CD4-positive, alpha-beta memory T cell (primary cell): ENCODE measurements at regions not wholly inside any gene's neighbourhood (a gene's known extent, or its start where the extent isn't known, plus 50 kb on each side); places are given as distances from the start of the nearest gene placed in this dataset.

ENCODE experiments used
- CTCF ChIA-PET: fragments of 350-600 bp; sonication (Branson Sonifier 250); formaldehyde crosslinking; loops from one replicate; lab custom pipeline; 2021; ENCODE audit warnings: inconsistent platforms; ENCODE audit not compliant: partially characterized antibody; lab: Charles Lee
- POLR2A ChIA-PET: fragments of 350-600 bp; sonication (Branson Sonifier 250); formaldehyde crosslinking; loops from one replicate; lab custom pipeline; 2021; ENCODE audit not compliant: partially characterized antibody; lab: Charles Lee
- DNase-seq, 5 donors: peaks; one replicate each; pipeline versions ENCODE4 v3.0.0 to v3.0.0-alpha.2; 2020 to 2022; ENCODE audit warnings: mixed read lengths in 1 of 5
- H3K27ac ChIP-seq: one replicate; pipeline ENCODE4 v1.7.0; 2013; ENCODE audit warnings: low read depth, low read length
- H3K27me3 ChIP-seq: 2 replicates; pipeline ENCODE4 v1.7.0; 2013; ENCODE audit warnings: mild to moderate bottlenecking, low read length, moderate library complexity; ENCODE audit not compliant: insufficient read depth
- H3K36me3 ChIP-seq: 2 replicates; pipeline ENCODE4 v1.7.0; 2013; ENCODE audit warnings: mild to moderate bottlenecking, low read length, moderate library complexity; ENCODE audit not compliant: insufficient read depth
- H3K4me1 ChIP-seq: 2 replicates; pipeline ENCODE4 v1.7.0; 2013; ENCODE audit warnings: mild to moderate bottlenecking, low read length, moderate library complexity; ENCODE audit not compliant: insufficient read depth
- H3K4me3 ChIP-seq, 2 donors: one replicate each; pipeline ENCODE4 v1.7.0; 2013; ENCODE audit warnings: low read length in 2 of 2, mild to moderate bottlenecking in 1 of 2
- H3K9me3 ChIP-seq, 2 donors: one replicate each; pipeline ENCODE4 v1.7.0; 2013; ENCODE audit warnings: low read length in 2 of 2, control low read depth in 1 of 2; ENCODE audit not compliant: control insufficient read depth in 1 of 2
- H3K27ac Mint-ChIP-seq, 7 donors: one replicate each; pipeline ENCODE4 v1.8.0; 2020 to 2021; ENCODE audit warnings: mixed read lengths in 7 of 7, mild to moderate bottlenecking in 6 of 7, inconsistent platforms in 3 of 7, moderate library complexity in 3 of 7
- H3K27me3 Mint-ChIP-seq, 2 donors: one replicate each; pipeline ENCODE4 v1.8.0; 2020 to 2021; ENCODE audit warnings: mixed read lengths in 2 of 2
- H3K36me3 Mint-ChIP-seq, 2 donors: one replicate each; pipeline ENCODE4 v1.8.0; 2020 to 2021; ENCODE audit warnings: mixed read lengths in 2 of 2, inconsistent platforms in 1 of 2, mild to moderate bottlenecking in 1 of 2
- H3K4me1 Mint-ChIP-seq, 4 donors: one replicate each; pipeline ENCODE4 v1.8.0; 2020 to 2021; ENCODE audit warnings: mixed read lengths in 4 of 4, mild to moderate bottlenecking in 1 of 4
- H3K4me3 Mint-ChIP-seq, 8 donors: one replicate each; pipeline ENCODE4 v1.8.0; 2020 to 2021; ENCODE audit warnings: mixed read lengths in 8 of 8, mild to moderate bottlenecking in 7 of 8, moderate library complexity in 6 of 8, inconsistent platforms in 3 of 8
- H3K9me3 Mint-ChIP-seq, 8 donors: one replicate each; pipeline ENCODE4 v1.8.0; 2020 to 2021; ENCODE audit warnings: mixed read lengths in 8 of 8, mild to moderate bottlenecking in 5 of 8, inconsistent platforms in 3 of 8, moderate library complexity in 1 of 8
- intact Hi-C: fragments of 100-400 bp; cut with micrococcal nuclease; formaldehyde crosslinking; loops from one replicate; pipeline ENCODE4 v1.15.1; 2023

DNA sequence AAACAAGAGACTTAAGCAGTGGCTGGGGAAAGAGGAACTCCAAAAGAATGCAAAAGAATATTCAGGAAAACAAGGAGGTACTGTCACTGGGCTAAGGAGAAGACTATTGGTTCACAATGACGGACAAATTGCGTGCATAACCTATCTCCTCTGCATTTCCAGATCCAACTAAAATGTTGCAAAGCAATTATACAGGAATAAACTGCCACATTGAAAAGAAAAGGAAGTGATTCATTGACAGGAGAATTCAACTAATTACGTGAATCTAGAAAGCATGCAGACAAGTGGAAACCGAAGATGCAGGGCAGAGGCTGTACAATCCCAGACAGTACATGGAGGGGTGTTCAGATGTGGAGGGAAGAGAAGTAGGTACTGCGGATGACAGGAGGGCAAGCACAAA is 152.8 kb upstream of the RIPOR2 start:
- Histone ChIP-seq H3K27me3 (no peaks in the 10 kb centered on the region), H3K9me3 (no peaks in the 10 kb centered on the region), H3K36me3 (peaks cover under 1% of the 10 kb centered on the region), H3K4me3 (no peak overlapping the region), H3K4me1 (peaks cover 32% of the 10 kb centered on the region), H3K27ac (no peak overlapping the region)
- Mint-ChIP-seq H3K27ac (no peak overlapping the region), H3K9me3 (no peaks in the 10 kb centered on the region), H3K36me3 (peaks cover 27 to 37% of the 10 kb centered on the region in 2 donors), H3K27me3 (no peaks in the 10 kb centered on the region), H3K4me3 (no peak overlapping the region), H3K4me1 (peaks cover 9 to 19% (median 12%) of the 10 kb centered on the region in 4 donors)
- CTCF ChIA-PET: interaction anchor here (2.4 kb wide), 1 partner anchor 17 kb away, joined by 8 read pairs; no protein-coding TSS in a partner anchor
- POLR2A ChIA-PET: interaction anchor here (1.8 to 2.0 kb wide), 2 partner anchors 49 to 61 kb away, joined by 7 to 9 read pairs; no protein-coding TSS in a partner anchor
- DNase-seq: no peak
- intact Hi-C loops: no loop called here

DNA sequence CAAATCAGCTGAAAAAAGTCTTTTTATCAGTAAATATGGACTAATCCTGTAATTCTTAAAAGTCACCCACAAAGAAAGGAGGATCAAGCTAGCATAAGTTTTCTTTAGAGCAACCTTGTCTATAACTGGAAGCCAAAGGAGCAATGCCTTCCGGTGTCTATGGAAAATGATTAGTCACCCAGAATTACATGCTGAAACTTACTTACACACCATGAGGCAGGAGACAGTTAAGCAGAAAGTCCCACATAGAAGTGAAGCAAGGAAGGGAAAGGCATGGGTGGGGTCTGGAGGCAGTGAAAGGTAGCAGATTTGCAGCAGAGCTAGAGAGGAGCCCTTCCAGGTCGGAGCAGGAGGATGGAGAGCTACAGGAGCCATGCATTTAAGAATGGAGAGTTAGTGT is 153.7 kb upstream of the RIPOR2 start:
- H3K36me3 Mint-ChIP-seq: peaks cover 25 to 41% of the 10 kb centered on the region in 2 donors
- POLR2A ChIA-PET: interaction anchor here (1.3 to 2.0 kb wide), 3 partner anchors 48 to 64 kb away, joined by 4 to 9 read pairs (median 7); no protein-coding TSS in a partner anchor
- H3K27ac Mint-ChIP-seq: peak overlapping the region in 5 of 7 donors; percentile 17 to 80 (median 64)
- no peaks in the 10 kb centered on the region for H3K9me3 ChIP-seq
- DNase-seq: no peak
- peaks cover 9 to 18% (median 12%) of the 10 kb centered on the region in 4 donors for H3K4me1 Mint-ChIP-seq
- peaks cover 8% of the 10 kb centered on the region for H3K36me3 ChIP-seq
- CTCF ChIA-PET: interaction anchor here (2.1 to 2.4 kb wide), 2 partner anchors 18 to 63 kb away, joined by 7 to 8 read pairs; no protein-coding TSS in a partner anchor
- no peak overlapping the region for H3K27ac ChIP-seq
- no peak overlapping the region for H3K4me3 Mint-ChIP-seq
- H3K4me3 ChIP-seq: no peak overlapping the region
- no peaks in the 10 kb centered on the region for H3K9me3 Mint-ChIP-seq
- no peaks in the 10 kb centered on the region for H3K27me3 Mint-ChIP-seq
- H3K27me3 ChIP-seq: no peaks in the 10 kb centered on the region
- H3K4me1 ChIP-seq: peaks cover 31% of the 10 kb centered on the region
- intact Hi-C loops: no loop called here

GRCh38 chr6:25094726-25095125 is 159.0 kb upstream of the RIPOR2 start:
- Histone ChIP-seq H3K27ac (no peak overlapping the region), H3K36me3 (peaks cover 8% of the 10 kb centered on the region), H3K9me3 (no peaks in the 10 kb centered on the region), H3K4me1 (no peaks in the 10 kb centered on the region), H3K27me3 (no peaks in the 10 kb centered on the region), H3K4me3 (no peak overlapping the region)
- Mint-ChIP-seq H3K27ac (peak overlapping the region; percentile 11 to 61 (median 37)), H3K27me3 (no peaks in the 10 kb centered on the region), H3K4me1 (peaks cover 4 to 13% (median 8%) of the 10 kb centered on the region in 4 donors), H3K36me3 (peaks cover 46 to 62% of the 10 kb centered on the region in 2 donors), H3K9me3 (no peaks in the 10 kb centered on the region), H3K4me3 (no peak overlapping the region)
- ChIA-PET POLR2A (no interaction called here), CTCF (no interaction called here)
- intact Hi-C loops: no loop called here
- no peak for DNase-seq

DNA sequence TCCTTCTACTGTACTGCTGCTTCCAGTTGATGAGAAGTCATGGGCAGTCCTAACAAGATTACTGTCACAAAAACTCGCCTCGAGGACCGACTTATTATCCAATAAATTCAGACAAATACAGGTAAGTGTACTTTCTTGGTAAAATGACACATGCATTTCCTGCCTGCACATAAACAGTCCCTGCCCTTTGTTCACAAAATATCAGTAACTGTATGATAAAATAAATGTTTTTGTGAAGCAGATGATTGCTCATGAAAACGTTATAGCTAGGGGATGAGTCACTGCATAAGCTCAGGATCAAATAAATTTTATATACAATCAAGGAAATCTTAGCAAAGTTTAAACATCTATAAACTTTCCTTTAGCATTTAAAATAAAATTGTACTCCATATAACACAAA is 164.5 kb upstream of the RIPOR2 start:
- H3K9me3 Mint-ChIP-seq: no peaks in the 10 kb centered on the region
- no peaks in the 10 kb centered on the region for H3K27me3 Mint-ChIP-seq
- H3K27ac ChIP-seq: no peak overlapping the region
- H3K27me3 ChIP-seq: no peaks in the 10 kb centered on the region
- H3K4me1 ChIP-seq: no peaks in the 10 kb centered on the region
- DNase-seq: no peak
- intact Hi-C loops: no loop called here
- H3K9me3 ChIP-seq: no peaks in the 10 kb centered on the region
- H3K4me3 ChIP-seq: no peak overlapping the region
- peaks cover 0 to 12% (median 7%) of the 10 kb centered on the region in 4 donors for H3K4me1 Mint-ChIP-seq
- peaks cover 27 to 39% of the 10 kb centered on the region in 2 donors for H3K36me3 Mint-ChIP-seq
- ChIA-PET POLR2A (no interaction called here), CTCF (no interaction called here)
- H3K4me3 Mint-ChIP-seq: no peak overlapping the region
- H3K36me3 ChIP-seq: peaks cover 9% of the 10 kb centered on the region
- peak overlapping the region in 1 of 7 donors; percentile 16 for H3K27ac Mint-ChIP-seq

DNA sequence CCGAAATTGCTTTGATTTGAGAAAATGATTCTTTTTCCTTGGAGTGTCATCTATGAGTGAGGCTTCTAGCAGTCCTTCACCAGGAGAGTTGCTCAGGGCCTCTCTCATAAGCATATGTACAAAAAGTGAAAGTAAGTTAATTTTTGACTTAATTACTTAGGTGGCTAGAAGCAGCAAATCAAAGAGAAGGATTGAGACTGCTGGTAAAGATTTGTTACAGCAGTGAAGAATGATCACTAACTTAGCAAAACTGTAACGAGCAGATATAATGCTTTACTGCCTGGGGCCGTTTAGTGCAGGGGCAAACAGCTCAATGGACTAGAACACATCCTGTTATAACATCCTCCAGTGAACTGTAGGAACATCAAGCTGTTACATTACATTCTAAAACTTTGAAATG is 167.8 kb upstream of the RIPOR2 start:
- Mint-ChIP-seq H3K9me3 (peaks cover 0 to 3% (median 0%) of the 10 kb centered on the region in 8 donors), H3K36me3 (peaks cover 46 to 60% of the 10 kb centered on the region in 2 donors), H3K27ac (peak overlapping the region in 3 of 7 donors; percentile 12 to 33 (median 25)), H3K27me3 (no peaks in the 10 kb centered on the region), H3K4me1 (peaks cover 0 to 12% (median 7%) of the 10 kb centered on the region in 4 donors), H3K4me3 (no peak overlapping the region)
- DNase-seq: no peak
- no peaks in the 10 kb centered on the region for H3K4me1 ChIP-seq
- H3K4me3 ChIP-seq: no peak overlapping the region
- POLR2A ChIA-PET: no interaction called here
- H3K27me3 ChIP-seq: no peaks in the 10 kb centered on the region
- intact Hi-C loops: no loop called here
- H3K27ac ChIP-seq: no peak overlapping the region
- CTCF ChIA-PET: interaction anchor here (1.1 kb wide), 1 partner anchor 77 kb away, joined by 3 read pairs; no protein-coding TSS in a partner anchor
- peaks cover 30% of the 10 kb centered on the region for H3K36me3 ChIP-seq
- no peaks in the 10 kb centered on the region for H3K9me3 ChIP-seq

DNA sequence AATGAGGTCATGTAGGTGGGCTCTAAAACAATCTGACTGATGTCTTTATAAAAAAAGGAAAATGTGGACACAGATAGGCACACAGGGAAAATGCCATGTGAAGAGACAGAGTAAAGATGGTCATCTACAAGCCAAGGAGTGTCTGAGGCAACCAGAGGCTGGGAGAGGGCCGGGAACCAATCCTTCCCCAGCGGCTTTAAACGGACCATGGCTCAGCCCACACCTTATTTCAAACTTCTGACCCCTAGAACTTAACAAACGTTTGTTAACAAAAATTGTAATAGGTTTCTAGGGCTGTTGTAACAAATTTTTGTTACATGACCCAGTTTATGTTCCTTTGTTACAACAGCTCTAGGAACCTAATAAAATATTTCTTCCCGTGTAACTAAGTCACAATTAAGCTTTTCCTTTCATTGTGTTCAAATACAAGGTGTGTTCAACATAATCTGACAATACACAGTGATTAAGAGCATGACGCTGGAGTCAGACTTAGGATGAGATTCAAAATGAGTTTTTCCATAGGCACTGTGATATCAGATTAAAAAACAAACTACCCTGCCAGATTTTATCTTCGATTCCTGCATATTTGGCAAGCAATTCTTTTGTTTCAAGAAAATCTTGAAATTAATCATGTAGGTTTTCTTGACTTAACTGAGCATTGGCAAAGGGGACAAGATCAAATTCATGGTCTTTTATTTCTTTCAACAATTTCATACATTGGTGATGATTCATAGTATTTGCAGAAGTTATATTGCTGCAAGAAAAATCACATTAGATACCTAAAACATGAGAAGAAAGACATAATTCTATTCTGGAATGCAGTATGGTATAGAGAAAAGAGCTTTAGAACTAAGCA is 169.5 kb upstream of the RIPOR2 start:
- no peak overlapping the region for H3K27ac Mint-ChIP-seq
- peaks cover 39% of the 10 kb centered on the region for H3K36me3 ChIP-seq

GRCh38 chr6:25107218-25107617 is 171.5 kb upstream of the RIPOR2 start:
- Histone ChIP-seq H3K4me1 (no peaks in the 10 kb centered on the region), H3K27ac (no peak overlapping the region), H3K4me3 (no peak overlapping the region), H3K27me3 (no peaks in the 10 kb centered on the region), H3K36me3 (peaks cover 47% of the 10 kb centered on the region), H3K9me3 (no peaks in the 10 kb centered on the region)
- H3K27me3 Mint-ChIP-seq: no peaks in the 10 kb centered on the region
- H3K4me1 Mint-ChIP-seq: peaks cover 0 to 6% (median 3%) of the 10 kb centered on the region in 4 donors
- H3K4me3 Mint-ChIP-seq: no peak overlapping the region
- POLR2A ChIA-PET: no interaction called here
- peak overlapping the region in 1 of 7 donors; percentile 73 for H3K27ac Mint-ChIP-seq
- peaks cover 0 to 3% (median 0%) of the 10 kb centered on the region in 8 donors for H3K9me3 Mint-ChIP-seq
- H3K36me3 Mint-ChIP-seq: peaks cover 59 to 76% of the 10 kb centered on the region in 2 donors
- CTCF ChIA-PET: no interaction called here
- DNase-seq: no peak
- intact Hi-C loops: no loop called here

More for the DNA sequence above, 169.5 kb upstream of the RIPOR2 start:
- ChIA-PET CTCF (no interaction called here), POLR2A (no interaction called here)
- H3K4me1 ChIP-seq: no peaks in the 10 kb centered on the region
- peaks cover 0 to 6% (median 3%) of the 10 kb centered on the region in 4 donors for H3K4me1 Mint-ChIP-seq
- intact Hi-C loops: no loop called here
- no peak overlapping the region for H3K4me3 ChIP-seq
- H3K27me3 ChIP-seq: no peaks in the 10 kb centered on the region
- no peaks in the 10 kb centered on the region for H3K9me3 ChIP-seq
- H3K27me3 Mint-ChIP-seq: no peaks in the 10 kb centered on the region
- no peak for DNase-seq
- H3K4me3 Mint-ChIP-seq: no peak overlapping the region
- no peak overlapping the region for H3K27ac ChIP-seq
- peaks cover 0 to 3% (median 0%) of the 10 kb centered on the region in 8 donors for H3K9me3 Mint-ChIP-seq
- H3K36me3 Mint-ChIP-seq: peaks cover 57 to 64% of the 10 kb centered on the region in 2 donors
